Adrenal gland (tissue), 5 donors: ENCODE measurements at regions not wholly inside any gene's neighbourhood (a gene's known extent, or its start where the extent isn't known, plus 50 kb on each side); places are given as distances from the start of the nearest gene placed in this dataset.

Source experiments
- CTCF ChIP-seq, 6 experiments: fragments of 450-650 bp in 4 of 6; fragments of 200-600 bp in 2 of 6; sonication (generic) in 1 of 6; IDR thresholded peaks; 1 replicate in 5 of 6; 2 replicates in 1 of 6; pipeline versions ENCODE4 v1.5.1 to v1.8.0; 2016 to 2021; ENCODE audit warnings: antibody characterized with exemption in 6 of 6, mild to moderate bottlenecking in 2 of 6, moderate library complexity in 1 of 6
- POLR2A ChIP-seq, 2 donors: fragments of 450-650 bp; IDR thresholded peaks; one replicate each; pipeline ENCODE4 v1.6.1; 2017; ENCODE audit warnings: antibody characterized with exemption in 2 of 2, mild to moderate bottlenecking in 2 of 2, moderate library complexity in 1 of 2
- donor health status: DM: no; HTN: no; CAD: no.

- no peak for TF ChIP-seq CTCF (IDR thresholded peaks at IDR 0.05)
- no peak for TF ChIP-seq POLR2A (IDR thresholded peaks at IDR 0.05)
Observed at GRCh38 chr3:5732081-5732480, 544.6 kb downstream of the EDEM1 start.
